ENCODE measurements at regions not wholly inside any gene's neighbourhood (a gene's known extent, or its start where the extent isn't known, plus 50 kb on each side); places are given as distances from the start of the nearest gene placed in this dataset.

DNA sequence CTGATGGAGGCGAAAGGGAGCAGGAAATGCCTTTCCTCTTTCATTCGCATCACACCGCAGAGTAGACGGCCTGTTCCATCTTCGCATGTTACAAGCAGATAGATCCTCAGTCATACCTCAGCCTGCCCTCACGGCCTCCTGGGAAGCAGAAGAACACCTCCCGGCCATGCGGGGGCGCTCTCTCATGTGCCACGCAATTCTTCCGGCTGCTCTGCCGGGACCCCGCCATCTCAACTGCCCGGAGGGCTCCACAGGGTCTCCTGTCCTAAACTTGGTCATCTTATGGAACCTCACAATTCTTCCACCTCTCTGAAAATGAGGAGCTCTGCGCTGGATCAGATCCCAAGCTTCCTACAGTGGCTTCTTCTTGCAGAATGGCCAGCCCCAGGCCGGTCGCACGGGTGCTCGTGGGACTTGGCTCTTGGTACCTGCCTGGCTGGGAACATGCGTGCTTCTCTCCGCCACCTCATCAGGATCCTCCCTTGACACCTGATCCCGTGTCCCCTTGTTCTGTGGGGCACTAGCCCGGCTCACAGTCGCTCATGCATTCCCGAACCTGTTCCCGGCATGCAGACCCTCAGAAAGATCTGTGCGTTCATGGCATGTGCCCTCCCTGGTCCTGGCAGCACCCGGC, 262.8 kb upstream of the SHH start:
- TF ChIP-seq, protein P1, sequence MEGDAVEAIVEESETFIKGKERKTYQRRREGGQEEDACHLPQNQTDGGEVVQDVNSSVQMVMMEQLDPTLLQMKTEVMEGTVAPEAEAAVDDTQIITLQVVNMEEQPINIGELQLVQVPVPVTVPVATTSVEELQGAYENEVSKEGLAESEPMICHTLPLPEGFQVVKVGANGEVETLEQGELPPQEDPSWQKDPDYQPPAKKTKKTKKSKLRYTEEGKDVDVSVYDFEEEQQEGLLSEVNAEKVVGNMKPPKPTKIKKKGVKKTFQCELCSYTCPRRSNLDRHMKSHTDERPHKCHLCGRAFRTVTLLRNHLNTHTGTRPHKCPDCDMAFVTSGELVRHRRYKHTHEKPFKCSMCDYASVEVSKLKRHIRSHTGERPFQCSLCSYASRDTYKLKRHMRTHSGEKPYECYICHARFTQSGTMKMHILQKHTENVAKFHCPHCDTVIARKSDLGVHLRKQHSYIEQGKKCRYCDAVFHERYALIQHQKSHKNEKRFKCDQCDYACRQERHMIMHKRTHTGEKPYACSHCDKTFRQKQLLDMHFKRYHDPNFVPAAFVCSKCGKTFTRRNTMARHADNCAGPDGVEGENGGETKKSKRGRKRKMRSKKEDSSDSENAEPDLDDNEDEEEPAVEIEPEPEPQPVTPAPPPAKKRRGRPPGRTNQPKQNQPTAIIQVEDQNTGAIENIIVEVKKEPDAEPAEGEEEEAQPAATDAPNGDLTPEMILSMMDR (IDR thresholded peaks at IDR 0.05; ENCODE audit: borderline replicate concordance, control extremely low read depth, extremely low read depth, insufficient read depth, missing control alignments), result no peak
- in situ Hi-C loops (cut with MboI; ENCODE audit: low sequenced_read_pairs, unreplicated experiment), result no loop called here
- no peak for DNase-seq (ENCODE audit: low spot score)

DNA sequence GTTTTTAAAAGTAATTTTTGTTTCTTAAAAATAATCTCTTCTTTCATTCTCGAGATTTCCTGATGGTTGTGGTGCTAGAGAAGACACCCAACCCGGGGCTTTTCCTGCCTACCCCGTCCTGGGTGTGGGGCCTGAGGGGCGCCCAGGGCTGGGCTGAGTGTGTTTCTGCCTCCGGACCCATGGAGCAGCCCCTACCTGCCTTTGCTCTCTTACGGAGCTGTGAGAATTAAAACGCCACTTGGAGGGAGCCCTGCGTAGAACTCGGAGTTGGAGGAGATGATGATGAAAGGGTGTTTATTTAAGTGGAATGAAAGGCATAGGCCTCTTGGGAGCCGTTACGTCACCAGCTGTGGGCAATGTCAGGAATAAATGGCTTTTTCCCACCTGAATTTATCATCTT, 261.8 kb upstream of the SHH start:
- in situ Hi-C loops (cut with MboI; ENCODE audit: low sequenced_read_pairs, unreplicated experiment), result no loop called here
- no peak for DNase-seq (ENCODE audit: low spot score)
- TF ChIP-seq, protein P1 (IDR thresholded peaks at IDR 0.05; ENCODE audit: borderline replicate concordance, control extremely low read depth, extremely low read depth, insufficient read depth, missing control alignments), result no peak

DNA sequence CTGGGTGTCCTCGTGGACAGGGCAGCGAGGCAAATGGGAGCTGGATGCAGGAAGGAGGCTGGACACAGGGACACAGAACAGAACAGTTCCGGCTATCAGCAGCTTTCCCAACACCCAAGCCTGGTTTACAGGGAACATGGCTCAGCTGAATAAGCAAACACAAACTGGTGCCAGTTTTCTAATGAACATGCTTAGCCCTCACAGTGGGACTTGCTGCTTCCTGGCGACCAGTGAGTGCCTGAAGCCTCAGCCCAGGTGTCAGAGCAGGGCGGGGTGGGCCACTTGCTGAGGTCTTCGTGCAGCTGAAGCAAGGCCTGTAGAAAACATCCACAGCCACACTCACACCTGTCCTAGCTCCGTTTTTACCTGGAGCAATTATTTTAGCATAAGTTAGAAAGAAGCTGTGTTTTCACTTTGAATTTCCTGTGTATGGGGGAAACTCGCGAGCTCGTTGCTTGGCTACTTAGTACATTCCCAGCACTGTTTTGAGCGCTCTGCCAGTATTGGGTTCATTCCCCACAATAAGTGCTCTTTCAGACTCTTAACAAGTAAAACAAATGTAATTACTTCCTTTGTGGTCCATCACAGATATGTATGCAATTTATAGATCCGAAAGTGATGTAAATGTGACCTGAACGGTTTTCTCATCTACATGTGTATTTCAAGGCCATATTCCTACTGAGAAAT, 261.2 kb upstream of the SHH start:
- in situ Hi-C loops (cut with MboI; ENCODE audit: low sequenced_read_pairs, unreplicated experiment), result no loop called here
- TF ChIP-seq, protein P1 (IDR thresholded peaks at IDR 0.05; ENCODE audit: borderline replicate concordance, control extremely low read depth, extremely low read depth, insufficient read depth, missing control alignments), result no peak
- no peak for DNase-seq (ENCODE audit: low spot score)

DNA sequence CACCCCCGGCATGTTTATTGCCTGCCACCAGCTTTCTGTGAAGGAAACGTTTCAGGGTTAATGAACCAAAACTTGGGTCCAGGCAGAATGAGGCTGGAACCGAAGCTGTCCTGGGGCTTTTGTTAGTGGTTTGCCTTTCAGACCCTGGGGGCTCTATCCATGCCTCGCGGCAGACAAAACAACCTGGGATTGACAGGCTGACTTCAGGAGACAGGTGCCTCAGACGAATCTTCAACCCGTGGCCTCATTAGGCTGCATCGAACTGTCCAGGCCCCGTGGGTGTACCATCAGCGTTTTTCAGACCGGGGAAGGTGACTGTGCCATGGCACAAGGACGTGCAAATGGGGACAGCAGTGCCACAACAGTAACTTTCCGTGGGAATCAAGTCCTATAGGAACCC, 259.3 kb upstream of the SHH start:
- in situ Hi-C loops (cut with MboI; ENCODE audit: low sequenced_read_pairs, unreplicated experiment), result no loop called here
- TF ChIP-seq, protein P1 (IDR thresholded peaks at IDR 0.05; ENCODE audit: borderline replicate concordance, control extremely low read depth, extremely low read depth, insufficient read depth, missing control alignments), result no peak
- no peak for DNase-seq (ENCODE audit: low spot score)

DNA sequence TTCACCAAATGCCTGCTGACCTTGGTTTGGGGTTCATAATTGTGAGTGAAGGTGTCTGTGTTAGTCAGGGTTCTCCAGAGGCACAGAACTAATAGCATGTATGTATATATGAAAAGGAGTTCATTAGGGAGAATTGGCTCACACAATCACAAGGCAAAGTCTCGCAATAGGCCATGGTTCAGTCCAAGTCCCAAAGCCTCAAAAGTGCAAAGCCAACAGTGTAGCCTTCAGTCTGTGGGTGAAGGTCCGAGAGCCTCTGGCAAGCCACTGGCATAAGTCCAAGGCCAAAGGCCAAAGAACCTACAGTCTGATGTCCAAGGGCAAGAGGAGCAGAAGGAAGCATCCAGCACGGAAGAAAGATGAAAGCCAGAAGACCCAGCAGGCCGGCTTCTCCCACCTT, 257.6 kb upstream of the SHH start:
- DNase-seq (ENCODE audit: low spot score), result no peak
- in situ Hi-C loops (cut with MboI; ENCODE audit: low sequenced_read_pairs, unreplicated experiment), result no loop called here
- TF ChIP-seq, protein P1 (IDR thresholded peaks at IDR 0.05; ENCODE audit: borderline replicate concordance, control extremely low read depth, extremely low read depth, insufficient read depth, missing control alignments), result no peak

DNA sequence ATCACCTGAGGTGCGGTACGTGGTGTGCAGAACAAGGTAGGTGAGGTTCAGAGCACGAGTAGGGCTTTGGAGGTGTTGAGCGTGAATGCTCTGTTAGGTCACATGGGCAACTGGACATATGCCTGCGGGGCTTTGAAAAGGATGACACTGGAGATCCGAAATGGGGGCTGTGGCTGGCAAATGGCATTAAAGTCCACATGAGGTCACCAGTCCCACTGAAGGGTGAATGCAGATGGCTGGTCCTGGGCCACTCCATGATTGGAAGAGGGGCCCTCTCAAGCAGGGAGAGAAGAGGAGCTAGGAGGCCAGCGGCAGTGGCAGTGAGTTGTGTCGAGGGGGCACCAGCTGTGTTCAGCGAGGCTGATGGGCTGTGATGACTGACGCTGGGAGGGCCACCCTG, 254.9 kb upstream of the SHH start:
- no peak for DNase-seq (ENCODE audit: low spot score)
- in situ Hi-C loops (cut with MboI; ENCODE audit: low sequenced_read_pairs, unreplicated experiment), result no loop called here
- TF ChIP-seq, protein P1 (IDR thresholded peaks at IDR 0.05; ENCODE audit: borderline replicate concordance, control extremely low read depth, extremely low read depth, insufficient read depth, missing control alignments), result no peak
